ENCODE measurements at regions not wholly inside any gene's neighbourhood (a gene's known extent, or its start where the extent isn't known, plus 50 kb on each side); places are given as distances from the start of the nearest gene placed in this dataset.
"Not testable (repeated sequence)": the region's sequence is repeated elsewhere in the genome, so short reads cannot be mapped to it uniquely, and the experiment has no call there.

DNA sequence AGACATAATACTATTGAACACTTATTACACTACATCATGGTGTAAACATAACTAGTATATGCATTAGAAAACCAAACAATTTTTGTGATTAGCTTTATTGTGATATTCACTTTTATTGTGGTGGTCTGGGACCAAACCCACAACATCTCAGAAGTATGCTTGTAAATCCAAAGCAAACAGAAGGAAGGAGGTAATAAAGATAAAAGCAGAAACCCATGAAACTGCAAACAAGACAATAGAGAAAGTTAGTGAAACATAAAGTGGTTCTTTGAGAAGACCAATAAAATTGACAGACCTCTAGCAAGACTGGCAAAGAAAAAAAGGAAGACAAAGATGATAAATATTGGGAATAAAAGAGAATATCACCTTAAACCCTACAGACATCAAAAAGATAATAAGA is 268.3 kb downstream of the RPAP3 start:
- intact Hi-C loops (cut with DNase I), result no loop called here
- no peak for DNase-seq
- H3K4me3 ChIP-seq (replicated peaks in 1 of 3), result no peak overlapping the region
- H3K9me3 ChIP-seq, result no peaks in the 10 kb centered on the region
- no peak overlapping the region for H3K27ac ChIP-seq
- H3K4me1 ChIP-seq, result no peaks in the 10 kb centered on the region
- no peaks in the 10 kb centered on the region for H3K36me3 ChIP-seq
- TF ChIP-seq, protein P1, sequence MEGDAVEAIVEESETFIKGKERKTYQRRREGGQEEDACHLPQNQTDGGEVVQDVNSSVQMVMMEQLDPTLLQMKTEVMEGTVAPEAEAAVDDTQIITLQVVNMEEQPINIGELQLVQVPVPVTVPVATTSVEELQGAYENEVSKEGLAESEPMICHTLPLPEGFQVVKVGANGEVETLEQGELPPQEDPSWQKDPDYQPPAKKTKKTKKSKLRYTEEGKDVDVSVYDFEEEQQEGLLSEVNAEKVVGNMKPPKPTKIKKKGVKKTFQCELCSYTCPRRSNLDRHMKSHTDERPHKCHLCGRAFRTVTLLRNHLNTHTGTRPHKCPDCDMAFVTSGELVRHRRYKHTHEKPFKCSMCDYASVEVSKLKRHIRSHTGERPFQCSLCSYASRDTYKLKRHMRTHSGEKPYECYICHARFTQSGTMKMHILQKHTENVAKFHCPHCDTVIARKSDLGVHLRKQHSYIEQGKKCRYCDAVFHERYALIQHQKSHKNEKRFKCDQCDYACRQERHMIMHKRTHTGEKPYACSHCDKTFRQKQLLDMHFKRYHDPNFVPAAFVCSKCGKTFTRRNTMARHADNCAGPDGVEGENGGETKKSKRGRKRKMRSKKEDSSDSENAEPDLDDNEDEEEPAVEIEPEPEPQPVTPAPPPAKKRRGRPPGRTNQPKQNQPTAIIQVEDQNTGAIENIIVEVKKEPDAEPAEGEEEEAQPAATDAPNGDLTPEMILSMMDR (IDR thresholded peaks at IDR 0.05), result no peak
- TF ChIP-seq POLR2A (IDR thresholded peaks at IDR 0.05), result no peak
- H3K27me3 ChIP-seq, result no peaks in the 10 kb centered on the region

DNA sequence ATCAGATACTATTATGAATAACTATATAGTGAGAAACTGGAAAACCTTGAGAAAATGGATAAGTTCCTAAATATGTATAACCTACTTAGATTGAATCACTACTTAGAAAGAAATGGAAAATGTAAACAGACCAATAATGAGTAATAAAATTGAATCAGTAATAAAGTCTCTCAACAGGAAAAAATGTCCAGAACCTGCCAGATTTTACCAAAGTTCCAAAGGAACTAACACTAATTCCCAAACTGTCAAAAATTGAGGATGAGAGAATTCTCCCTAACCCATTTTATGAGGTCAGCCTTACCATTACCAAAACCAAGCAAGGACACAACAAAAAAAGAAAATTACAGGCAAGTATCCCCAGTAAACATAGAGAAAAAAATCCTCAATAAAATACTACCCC is 272.0 kb downstream of the RPAP3 start:
- H3K4me1 ChIP-seq, result no peaks in the 10 kb centered on the region
- DNase-seq, result no peak
- H3K36me3 ChIP-seq, result no peaks in the 10 kb centered on the region
- no peak overlapping the region for H3K27ac ChIP-seq
- H3K9me3 ChIP-seq, result no peaks in the 10 kb centered on the region
- intact Hi-C loops (cut with DNase I), result no loop called here
- H3K27me3 ChIP-seq, result no peaks in the 10 kb centered on the region
- H3K4me3 ChIP-seq (replicated peaks in 1 of 3), result no peak overlapping the region
- no peak for TF ChIP-seq POLR2A (IDR thresholded peaks at IDR 0.05)
- TF ChIP-seq, protein P1 (IDR thresholded peaks at IDR 0.05), result no peak

DNA sequence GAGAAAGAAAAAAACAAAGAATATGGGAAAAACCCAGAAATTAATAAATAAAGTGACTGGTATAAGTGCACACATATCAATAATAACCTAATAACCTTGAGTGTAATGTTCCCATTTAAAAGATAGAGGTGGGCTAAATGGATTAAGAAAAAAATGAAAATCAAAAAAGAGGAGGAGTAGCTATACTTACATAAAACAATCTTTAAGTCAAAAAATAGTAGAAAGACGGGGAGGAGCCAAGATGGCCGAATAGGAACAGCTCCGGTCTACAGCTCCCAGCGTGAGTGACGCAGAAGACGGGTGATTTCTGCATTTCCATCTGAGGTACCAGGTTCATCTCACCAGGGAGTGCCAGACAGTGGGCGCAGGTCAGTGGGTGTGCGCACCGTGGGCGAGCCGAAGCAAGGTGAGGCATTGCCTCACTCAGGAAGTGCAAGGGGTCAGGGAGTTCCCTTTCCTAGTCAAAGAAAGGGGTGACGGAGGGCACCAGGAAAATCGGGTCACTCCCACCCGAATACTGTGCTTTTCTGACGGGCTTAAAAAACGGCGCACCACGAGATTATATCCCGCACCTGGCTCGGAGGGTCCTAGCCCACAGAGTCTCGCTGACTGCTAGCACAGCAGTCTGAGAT is 279.0 kb downstream of the RPAP3 start:
- intact Hi-C loops (cut with DNase I); H3K27me3 ChIP-seq; H3K4me3 ChIP-seq (replicated peaks in 1 of 3); H3K27ac ChIP-seq; H3K9me3 ChIP-seq; DNase-seq; H3K4me1 ChIP-seq; H3K36me3 ChIP-seq: not testable (repeated sequence)
- WGBS, 2 donors, result 88 to 91% methylated on average over 13 to 21 of the region's 21 CpGs

DNA sequence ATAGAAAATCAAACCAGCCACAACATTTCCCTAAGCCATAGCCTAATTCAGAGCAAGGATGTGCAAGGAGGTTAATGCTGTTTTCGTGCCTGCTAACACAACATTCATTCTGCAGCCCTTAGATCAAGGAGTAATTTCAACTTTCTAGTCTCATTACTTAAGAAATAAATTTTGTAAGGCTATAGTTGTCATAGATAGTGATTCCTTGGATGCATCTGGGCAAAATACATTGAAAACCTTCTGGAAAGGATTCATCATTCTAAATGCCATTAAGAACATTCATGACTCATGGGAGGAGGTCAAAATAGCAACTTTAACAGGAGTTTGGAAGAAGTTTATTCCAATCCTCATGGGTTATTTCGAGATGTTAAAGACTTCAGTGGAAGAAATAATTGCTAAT is 283.2 kb downstream of the RPAP3 start:
- 57% methylated on average over 2 of the region's 2 CpGs for WGBS, 2 donors

DNA sequence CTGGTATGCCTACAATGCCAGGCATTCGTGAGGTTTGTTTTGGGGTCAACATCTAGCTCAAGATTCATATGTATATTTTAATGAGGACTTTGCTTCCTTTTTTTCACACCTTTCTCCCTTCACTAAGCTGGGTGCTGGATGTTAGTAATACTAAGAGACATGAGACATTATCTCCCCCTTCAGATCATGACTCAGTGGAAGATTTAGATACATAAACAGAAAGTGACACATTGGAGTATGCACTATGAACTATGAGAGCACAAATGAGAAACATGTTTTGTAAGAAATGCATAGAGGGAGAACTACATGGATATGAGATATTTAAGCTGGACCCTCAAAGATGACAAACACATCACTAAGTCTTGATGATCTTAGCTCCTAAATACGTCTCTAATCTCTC is 286.3 kb downstream of the RPAP3 start:
- WGBS, 2 donors, result 71 to 81% methylated on average over 2 of the region's 2 CpGs
- Histone ChIP-seq H3K9me3 (no peaks in the 10 kb centered on the region), H3K4me3 (replicated peaks in 1 of 3) (no peak overlapping the region), H3K27ac (no peak overlapping the region), H3K27me3 (no peaks in the 10 kb centered on the region), H3K4me1 (no peaks in the 10 kb centered on the region), H3K36me3 (no peaks in the 10 kb centered on the region)
- intact Hi-C loops (cut with DNase I), result no loop called here
- TF ChIP-seq POLR2A (IDR thresholded peaks at IDR 0.05), result no peak
- TF ChIP-seq, protein P1 (IDR thresholded peaks at IDR 0.05), result no peak
- no peak for DNase-seq

More for the DNA sequence above, 283.2 kb downstream of the RPAP3 start:
- Histone ChIP-seq H3K4me3 (replicated peaks in 1 of 3) (no peak overlapping the region), H3K36me3 (no peaks in the 10 kb centered on the region), H3K4me1 (no peaks in the 10 kb centered on the region), H3K27me3 (no peaks in the 10 kb centered on the region), H3K9me3 (no peaks in the 10 kb centered on the region), H3K27ac (no peak overlapping the region)
- intact Hi-C loops (cut with DNase I), result no loop called here
- TF ChIP-seq, protein P1 (IDR thresholded peaks at IDR 0.05), result no peak
- no peak for TF ChIP-seq POLR2A (IDR thresholded peaks at IDR 0.05)
- no peak for DNase-seq

DNA sequence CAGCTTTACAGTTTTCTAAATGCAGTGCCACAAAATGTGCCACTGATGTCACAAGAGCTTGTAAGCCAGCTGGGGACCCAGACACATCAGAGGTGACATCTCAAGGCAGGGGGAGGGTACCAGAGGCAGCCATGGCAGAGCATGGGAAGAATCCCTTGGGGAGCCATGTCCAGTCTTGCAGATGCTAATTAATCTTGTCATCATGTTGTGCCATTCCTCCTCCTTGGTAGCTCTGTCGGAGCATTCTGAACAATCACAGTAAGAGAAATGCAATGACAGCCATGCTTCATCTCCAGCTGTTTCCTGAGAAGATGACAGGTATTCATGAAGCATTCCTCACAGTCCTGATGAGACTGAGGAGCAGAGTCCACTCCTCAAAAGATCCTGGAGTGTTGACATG is 287.9 kb downstream of the RPAP3 start:
- Histone ChIP-seq H3K9me3 (no peaks in the 10 kb centered on the region), H3K27me3 (no peaks in the 10 kb centered on the region), H3K27ac (no peak overlapping the region), H3K4me3 (replicated peaks in 1 of 3) (no peak overlapping the region), H3K4me1 (no peaks in the 10 kb centered on the region), H3K36me3 (no peaks in the 10 kb centered on the region)
- DNase-seq, result no peak
- intact Hi-C loops (cut with DNase I), result no loop called here
- TF ChIP-seq, protein P1 (IDR thresholded peaks at IDR 0.05), result no peak
- TF ChIP-seq POLR2A (IDR thresholded peaks at IDR 0.05), result no peak
- 82 to 85% methylated on average over 1 of the region's 1 CpG for WGBS, 2 donors
